ENCODE measurements at regions not wholly inside any gene's neighbourhood (a gene's known extent, or its start where the extent isn't known, plus 50 kb on each side); places are given as distances from the start of the nearest gene placed in this dataset.

DNA sequence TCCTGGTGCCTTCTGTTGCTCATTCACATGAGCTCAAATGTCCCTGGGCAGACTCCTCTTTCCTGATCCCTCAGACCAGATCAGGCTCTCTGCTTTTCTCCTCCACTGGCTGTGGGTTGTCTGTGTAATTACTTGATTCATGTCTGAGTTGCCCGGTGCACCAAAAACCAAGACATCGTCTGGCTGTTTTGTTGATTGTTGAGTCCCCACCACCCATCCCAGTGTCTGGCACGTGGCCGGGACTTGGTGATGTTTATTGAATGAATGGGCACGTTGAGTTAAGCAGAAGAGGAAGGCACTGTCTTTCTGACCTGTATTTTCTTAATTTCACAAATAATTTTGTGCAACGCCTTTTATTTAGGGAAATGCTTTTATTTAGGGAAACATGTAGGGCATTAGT, 499.1 kb upstream of the HS6ST1 start:
- no peak for DNase-seq (ENCODE audit: low spot score)

DNA sequence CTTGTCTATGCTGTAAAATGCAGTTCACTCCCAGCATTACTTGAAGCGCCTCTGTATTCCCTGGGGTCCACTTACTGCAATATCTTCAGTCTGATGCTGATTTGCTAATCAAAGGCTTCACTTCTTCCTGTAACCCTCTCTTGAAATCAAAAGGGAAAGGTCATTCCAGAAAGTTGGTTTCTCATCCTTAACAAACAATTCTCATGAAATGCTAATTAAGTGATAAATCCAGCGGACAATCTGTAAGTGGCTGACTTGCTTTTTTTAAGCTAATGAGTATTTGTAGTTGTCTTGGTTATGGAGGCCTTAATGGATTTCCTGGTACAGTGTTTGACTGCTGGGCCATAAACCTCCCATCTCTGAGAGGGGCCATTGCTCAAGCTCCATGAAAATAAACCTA, 499.6 kb upstream of the HS6ST1 start:
- no peak for DNase-seq (ENCODE audit: low spot score)

GRCh38 chr2:128818704-128819491, 500.2 kb upstream of the HS6ST1 start:
- DNase-seq (ENCODE audit: low spot score), result no peak

DNA sequence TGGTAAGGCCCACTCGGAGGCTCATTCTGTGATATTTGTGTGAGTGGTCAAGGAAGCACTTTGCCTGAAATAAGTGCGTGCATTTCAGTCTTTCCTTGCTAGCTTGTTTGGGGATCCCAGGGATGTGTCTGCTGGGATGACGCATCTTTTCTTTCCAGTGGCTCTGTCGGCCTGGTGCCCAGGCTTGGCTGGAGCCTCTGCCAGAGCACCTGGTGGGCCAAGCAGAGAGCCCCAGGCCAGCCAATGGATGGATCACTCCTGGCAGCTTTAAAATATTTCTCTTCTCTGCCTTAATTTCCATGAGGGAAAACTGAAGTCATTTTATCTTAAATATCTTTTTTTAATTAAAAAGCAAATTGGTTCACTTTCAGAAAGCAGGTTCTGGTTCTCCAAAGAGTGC, 501.8 kb upstream of the HS6ST1 start:
- DNase-seq (ENCODE audit: low spot score), result no peak

DNA sequence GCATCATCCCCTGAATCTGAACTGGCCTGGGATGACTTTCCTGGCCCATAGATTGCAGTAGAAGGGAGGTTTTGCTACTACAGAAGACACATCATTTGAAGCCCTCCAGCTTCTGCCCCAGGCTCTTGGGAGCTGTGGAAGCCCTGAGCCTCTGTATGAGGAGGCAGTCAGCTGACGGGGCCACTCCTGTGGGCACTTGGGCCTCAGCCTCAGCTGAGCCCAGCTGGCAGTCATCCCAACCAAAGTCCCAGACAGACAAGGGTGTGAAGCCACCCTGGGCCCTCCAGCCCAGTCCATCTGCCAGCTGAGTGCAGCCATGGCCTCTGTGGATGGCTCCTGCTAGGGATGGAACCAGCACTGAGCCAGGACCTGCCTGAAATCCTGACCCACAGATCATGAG, 502.3 kb upstream of the HS6ST1 start:
- no peak for DNase-seq (ENCODE audit: low spot score)

DNA sequence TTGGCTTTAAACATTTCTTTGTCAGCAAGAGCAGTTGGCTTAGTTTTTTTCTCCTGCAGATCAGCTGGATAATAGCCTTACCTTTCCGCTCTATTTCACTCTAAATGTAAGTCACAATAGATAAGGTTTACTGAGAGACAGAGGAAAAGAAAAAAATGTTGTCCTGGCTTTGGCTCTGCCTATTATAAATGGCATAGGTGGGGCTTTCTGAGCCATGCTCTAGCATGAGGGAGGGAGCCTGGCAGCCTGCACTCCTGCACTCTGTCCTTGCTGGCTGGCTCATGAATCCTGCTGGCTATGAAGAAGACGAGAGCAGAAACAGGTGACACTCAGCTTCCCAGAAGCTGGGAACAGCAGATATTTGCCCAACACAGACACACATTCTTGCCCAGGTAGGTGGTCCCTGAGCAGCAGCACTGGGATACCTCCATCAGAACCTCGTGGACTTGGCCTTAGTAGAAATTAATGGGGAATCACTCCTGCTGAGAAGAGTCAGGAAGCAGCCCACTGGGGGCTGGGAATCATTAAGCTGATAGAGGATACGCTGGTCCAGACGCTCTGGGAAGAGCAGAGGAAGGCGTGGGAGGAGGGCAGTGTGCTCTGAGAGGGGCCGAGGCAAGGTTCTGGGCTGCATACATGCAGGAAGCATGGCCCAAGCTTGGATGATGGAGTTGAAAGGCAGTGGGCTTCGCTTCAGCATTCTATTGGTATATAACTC, 514.4 kb upstream of the HS6ST1 start:
- DNase-seq (ENCODE audit: low spot score), result no peak

DNA sequence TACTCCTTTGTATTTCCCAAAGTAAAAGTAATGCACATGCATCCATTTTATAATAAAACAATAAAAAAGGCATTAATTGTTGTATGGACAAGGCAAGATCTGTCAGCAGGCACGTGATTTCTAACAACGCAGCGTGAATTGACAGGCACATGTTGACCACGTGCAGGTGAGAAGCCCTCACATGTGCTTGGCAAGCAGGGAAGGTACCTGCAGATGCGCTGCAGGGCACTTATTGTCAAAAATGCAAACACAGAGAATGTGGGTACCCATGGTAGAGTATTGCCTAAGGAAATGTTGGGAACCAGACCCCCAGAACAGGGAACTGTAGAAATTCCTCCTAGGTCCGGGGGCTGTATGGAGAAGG, 515.0 kb upstream of the HS6ST1 start:
- no peak for DNase-seq (ENCODE audit: low spot score)

GRCh38 chr2:128834207-128834879, 515.7 kb upstream of the HS6ST1 start:
- no peak for DNase-seq (ENCODE audit: low spot score)

DNA sequence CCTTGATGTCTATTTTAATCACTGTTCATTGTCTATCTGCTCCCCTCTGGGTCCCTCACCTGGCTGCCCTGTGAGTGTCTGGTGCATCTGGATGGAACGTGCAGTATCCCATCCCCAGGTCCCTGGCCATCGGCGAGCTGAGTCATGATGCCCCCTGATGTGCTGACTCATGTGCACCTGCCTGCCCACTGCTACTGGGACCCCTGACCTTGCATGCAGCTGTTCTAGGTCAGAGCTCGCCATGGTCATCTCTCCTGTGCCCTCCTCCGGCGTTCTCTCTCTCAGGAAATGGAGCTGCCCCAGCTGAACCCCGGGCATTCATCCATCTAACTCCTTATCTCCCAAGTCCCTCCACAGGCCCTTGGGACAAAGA, 516.2 kb upstream of the HS6ST1 start:
- no peak for DNase-seq (ENCODE audit: low spot score)

GRCh38 chr2:128835342-128835855, 516.7 kb upstream of the HS6ST1 start:
- no peak for DNase-seq (ENCODE audit: low spot score)

DNA sequence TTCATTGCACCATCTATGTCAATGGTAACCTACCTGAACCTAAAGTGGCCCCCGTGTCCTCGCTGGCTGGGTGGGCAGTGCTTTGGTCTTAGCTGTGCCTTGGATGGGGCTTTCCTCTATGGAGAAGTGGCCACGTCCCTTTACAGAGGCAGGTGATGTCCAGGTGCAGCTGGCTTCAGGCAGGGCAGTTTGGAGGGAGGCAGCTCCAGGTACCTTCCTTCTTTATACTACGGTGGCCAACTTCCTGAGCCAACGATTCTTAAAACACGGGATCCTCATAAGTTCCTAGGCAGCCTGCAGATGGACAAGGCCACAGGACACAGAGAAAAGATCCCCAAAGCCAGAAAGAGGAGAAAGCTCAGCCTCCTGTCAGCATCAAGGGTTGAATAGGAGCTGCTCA, 517.3 kb upstream of the HS6ST1 start:
- DNase-seq (ENCODE audit: low spot score), result no peak

DNA sequence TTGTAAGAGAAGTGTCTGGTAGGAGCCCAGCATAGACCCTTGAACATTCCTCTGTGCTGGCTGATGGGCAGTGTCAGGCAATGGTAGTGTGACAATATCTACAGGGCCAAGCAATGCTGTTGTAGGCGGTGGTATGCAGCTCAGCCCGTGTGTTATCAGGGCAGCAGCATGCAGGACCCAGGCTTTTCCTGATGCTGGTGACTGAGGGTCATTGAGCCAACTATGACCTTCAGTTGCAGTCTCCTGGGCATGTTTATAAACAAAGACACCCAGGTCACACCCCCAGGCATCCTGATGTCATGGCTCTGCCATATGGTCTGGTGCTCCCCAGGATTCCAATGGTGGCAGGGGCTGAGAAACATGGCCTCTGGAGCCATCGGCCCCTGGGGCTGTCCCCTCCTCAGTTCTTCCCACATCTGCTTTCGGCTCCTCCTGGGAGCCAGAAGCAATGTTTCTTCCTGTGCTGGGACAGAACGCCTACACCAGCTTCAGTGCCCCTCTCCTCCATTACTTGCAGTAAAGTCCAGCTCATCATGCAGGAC, 518.0 kb upstream of the HS6ST1 start:
- DNase-seq (ENCODE audit: low spot score), result no peak

DNA sequence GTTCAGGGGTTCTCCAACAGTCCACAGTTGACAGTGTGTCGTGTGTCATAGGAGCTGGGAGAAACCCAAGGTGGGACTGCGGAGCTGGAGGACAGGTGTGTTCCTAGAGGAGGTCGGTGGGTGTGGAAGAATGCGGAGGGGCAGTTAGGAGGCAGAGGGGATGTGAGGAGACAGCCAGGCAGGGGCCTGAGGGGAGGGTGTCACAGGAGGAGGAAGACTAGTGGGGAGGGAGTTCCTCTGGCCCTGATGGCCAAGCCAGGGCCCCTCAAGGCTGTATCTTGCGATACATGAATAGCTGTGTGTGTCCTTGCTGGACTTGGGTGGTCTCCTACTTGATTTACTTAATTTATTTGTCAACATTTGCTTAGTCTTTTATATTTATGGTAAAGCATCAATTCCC, 519.6 kb upstream of the HS6ST1 start:
- no peak for DNase-seq (ENCODE audit: low spot score)

- no peak for DNase-seq (ENCODE audit: low spot score)
These were observed 523.1 kb upstream of the HS6ST1 start for GRCh38 chr2:128841803-128842202.

GRCh38 chr2:128867311-128867710, 548.6 kb upstream of the HS6ST1 start:
- DNase-seq (ENCODE audit: low spot score), result no peak

- no peak for DNase-seq (ENCODE audit: low spot score)
These were observed 549.4 kb upstream of the HS6ST1 start for GRCh38 chr2:128867936-128868636.

DNA sequence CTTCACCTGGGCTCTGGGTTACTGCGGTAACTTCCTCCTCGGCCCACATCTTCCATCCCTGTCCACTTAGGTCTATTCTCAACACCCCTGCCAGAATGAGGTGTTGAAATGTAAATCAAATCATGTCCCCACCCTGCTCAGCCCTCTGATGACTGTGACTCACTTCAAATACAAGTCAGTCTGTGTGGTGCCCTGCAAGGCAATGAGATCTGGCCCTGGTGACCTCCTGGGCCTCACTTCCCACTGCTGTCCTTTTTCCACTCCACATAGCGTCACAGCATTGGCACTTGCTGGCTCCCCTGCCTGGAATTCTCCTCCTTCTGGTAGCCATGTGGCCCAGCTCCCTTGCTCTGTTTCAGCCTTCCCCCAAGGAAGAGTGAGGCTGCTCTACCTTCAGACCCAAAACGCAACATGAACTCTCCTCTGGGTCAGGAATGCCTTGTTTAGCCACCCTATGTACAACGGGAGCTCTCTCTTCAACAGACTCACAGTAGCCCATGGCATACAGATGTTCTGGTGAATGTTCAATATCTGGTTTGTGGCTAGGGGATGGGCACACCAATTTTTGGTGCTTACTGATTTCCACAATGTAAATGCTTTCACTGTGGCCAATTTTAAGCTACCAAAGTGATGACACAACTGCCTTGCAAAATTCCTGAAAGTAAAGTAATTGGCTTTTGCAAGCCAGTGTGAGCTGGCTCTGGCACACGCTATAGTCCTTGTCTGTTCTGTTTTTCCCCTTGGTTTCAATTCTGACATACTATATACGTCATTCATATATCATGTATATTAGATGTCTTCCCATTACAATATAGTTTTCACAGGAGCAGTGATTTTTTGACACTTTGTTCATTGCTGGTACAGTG, 550.3 kb upstream of the HS6ST1 start:
- DNase-seq (ENCODE audit: low spot score), result no peak

GRCh38 chr2:128874608-128875007, 555.9 kb upstream of the HS6ST1 start:
- no peak for DNase-seq (ENCODE audit: low spot score)

GRCh38 chr2:128876986-128877983, 558.6 kb upstream of the HS6ST1 start:
- DNase-seq (ENCODE audit: low spot score), result no peak

- no peak for DNase-seq (ENCODE audit: low spot score)
These were observed 560.5 kb upstream of the HS6ST1 start for GRCh38 chr2:128879161-128879560.
